Right renal pelvis (tissue), 4 donors: ENCODE measurements at regions not wholly inside any gene's neighbourhood (a gene's known extent, or its start where the extent isn't known, plus 50 kb on each side); places are given as distances from the start of the nearest gene placed in this dataset.

Experiments used
- DNase-seq, 4 donors: peaks; one replicate each; pipeline ENCODE4 v3.0.0-alpha.2; 2013; ENCODE audit warnings: low read depth in 4 of 4, low spot score in 3 of 4, missing footprints in 1 of 4

DNA sequence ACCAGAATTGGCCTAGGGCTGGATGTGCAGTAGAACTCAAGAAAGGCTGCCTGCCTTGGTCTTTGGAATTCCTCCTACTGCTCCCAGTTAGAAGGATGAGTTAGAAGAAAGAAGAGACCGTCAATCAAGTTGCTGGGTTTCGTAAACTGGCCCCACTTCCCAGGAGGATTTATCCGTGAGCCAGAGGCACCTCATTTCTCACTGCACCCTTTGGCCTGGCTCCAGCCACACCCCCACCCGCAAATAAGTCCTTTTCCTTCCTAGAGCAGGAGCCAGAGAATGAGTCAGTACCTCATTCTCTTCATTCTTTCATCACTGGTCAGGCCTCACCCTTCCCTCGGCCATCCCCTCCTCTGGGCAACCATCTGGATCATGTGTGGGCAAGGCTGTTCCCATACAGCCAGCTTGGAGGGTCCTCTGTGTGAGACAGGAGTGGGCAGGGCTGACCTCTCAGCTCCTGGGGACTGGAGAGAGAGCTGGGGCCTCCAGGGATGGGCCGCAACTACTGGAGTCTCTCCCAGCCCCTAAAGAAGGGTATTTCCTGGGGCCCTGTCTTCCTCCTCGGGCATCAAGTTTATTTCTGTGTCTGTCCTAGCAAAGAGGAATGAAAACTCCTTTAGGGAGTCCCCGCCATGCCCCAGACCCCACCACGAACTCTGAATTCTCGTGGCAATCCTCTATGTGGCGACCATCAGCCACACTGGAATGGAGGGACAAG lies 87.2 kb upstream of the DUSP5 start:
- no peak for DNase-seq

DNA sequence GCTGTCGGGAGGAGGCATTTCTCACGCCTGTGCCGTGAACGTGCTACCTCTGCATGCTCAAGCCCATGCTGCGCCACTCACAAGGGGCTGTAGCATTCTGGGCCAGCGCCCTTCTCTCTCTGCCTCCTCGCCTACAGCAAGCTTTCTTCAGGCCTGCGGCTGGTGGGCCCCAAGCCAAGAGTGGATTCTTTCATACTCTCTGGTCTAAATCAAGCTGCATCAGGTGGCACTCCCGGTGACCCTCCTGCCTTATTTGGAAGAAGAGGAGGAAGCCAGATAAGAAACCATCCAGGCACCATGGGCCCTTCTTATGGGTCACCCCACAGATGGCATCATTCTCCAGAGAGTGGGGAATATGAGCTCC lies 86.7 kb upstream of the DUSP5 start:
- DNase-seq, result no peak

DNA sequence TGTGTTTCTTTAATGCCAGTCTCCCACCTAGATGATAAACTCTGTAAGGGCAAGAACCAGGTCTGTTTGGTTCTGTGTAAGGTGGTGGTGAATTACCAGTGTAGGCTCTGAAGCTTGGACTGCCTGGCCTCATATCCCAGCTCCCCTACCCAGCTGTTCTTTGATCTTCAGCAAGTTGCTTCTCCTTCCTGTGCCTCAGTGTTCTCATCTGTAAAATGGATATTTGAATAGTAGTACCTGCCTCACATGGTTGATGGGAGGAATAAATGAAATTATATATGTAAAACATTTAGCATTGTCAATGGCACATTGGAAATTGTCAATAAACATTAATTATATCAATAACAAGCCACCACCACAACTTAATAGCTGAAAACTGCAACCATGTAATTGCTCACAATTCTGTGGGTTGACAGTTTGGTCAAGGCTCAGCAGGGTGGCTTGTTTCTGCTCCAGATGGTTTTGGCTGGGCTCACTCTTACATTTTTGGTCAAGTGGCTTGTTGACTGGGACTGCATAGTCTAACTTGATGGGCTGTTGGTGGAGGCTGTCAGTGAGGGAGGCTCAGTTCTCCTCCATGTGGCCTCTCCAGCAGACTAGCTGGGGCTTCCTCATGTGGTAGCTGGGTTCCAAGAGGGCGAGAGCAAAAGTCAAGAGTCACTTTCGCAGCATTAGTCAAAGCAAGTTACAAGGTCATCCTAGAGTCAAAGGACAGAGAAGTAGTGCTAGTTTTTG lies 84.5 kb upstream of the DUSP5 start:
- no peak for DNase-seq

DNA sequence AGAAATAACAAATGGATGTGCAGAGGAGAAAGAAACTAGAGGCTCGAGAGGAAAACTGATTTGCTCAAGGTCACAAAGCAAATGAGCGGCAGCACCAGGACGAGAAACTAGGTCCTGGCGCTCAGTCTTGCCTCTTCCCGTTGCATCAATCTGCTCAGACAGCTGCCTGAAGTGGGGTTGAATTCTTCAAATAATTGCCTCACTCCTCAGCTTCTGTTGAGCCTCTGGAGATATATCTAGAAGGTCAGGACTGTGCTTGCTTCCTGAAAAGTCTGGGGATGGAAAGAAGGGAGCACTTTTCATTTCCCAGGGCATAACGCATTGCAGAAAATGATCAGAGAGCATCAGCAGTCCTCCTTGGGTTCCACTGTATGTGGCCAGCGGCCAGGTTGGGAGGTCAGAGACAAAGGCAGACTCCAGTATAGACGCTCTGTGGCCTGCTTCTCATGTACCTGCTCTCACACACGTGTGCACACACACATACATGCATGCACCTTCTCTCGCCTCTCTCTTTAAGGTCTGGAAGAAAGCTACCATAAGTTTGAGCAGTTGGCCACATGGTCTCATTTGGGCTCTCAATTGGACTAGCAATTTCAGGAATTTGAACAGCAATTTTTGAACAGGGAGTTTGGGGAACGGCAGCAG lies 83.7 kb upstream of the DUSP5 start:
- DNase-seq, result no peak

DNA sequence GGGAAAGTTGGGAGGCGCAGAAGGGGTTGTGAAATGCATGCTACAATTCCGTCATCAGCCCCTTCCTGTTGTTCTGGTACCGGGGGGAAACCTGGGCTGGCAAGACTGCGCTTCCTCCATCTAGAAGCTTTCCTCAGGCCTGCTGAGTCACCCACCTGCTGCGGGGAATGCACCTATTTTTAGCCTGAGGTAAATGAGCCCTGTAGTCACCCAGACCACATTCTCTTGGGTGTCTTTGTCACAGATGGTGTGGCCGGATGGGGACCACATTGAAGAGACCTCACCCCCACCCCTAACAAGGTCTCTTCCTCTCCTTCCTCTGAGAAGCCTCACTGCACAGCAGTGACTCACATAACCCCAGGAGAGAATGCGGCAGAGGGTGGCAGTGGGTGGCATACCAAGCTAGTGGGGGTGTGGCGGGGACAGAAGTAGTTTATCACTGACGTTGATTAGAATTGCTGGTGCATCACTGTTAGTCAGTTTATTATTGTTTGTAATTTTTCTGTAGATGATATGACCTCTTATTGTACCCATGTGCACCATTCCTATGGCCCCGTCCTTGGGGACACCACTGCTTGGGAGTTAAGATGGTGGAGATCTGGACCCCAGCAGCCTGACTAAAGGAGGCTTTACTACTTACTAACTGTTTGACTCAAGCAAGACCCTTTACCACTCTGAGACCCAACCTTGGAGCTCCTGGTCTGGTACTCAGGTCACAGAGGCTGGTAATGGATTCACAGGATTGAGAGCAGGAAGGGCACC lies 83.0 kb upstream of the DUSP5 start:
- DNase-seq, result no peak

DNA sequence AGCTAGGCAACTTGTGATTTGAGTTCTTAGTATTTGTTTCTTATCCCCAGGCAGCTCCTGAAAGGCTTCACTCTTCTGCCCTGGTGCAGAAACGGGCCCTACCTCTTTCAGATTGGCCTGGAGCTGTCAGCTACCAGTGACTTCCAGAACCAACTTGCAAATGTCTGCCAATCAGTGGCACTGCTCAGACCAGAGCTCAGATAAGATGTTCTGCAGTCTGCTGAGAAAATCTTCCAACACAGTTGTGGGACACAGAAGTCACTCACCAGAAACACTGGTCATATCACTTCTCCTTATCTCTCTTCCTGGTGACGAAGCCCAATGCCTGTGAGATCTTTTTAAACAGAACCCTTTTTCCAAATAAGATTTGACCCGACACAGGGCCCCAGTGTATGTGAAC lies 81.9 kb upstream of the DUSP5 start:
- no peak for DNase-seq

DNA sequence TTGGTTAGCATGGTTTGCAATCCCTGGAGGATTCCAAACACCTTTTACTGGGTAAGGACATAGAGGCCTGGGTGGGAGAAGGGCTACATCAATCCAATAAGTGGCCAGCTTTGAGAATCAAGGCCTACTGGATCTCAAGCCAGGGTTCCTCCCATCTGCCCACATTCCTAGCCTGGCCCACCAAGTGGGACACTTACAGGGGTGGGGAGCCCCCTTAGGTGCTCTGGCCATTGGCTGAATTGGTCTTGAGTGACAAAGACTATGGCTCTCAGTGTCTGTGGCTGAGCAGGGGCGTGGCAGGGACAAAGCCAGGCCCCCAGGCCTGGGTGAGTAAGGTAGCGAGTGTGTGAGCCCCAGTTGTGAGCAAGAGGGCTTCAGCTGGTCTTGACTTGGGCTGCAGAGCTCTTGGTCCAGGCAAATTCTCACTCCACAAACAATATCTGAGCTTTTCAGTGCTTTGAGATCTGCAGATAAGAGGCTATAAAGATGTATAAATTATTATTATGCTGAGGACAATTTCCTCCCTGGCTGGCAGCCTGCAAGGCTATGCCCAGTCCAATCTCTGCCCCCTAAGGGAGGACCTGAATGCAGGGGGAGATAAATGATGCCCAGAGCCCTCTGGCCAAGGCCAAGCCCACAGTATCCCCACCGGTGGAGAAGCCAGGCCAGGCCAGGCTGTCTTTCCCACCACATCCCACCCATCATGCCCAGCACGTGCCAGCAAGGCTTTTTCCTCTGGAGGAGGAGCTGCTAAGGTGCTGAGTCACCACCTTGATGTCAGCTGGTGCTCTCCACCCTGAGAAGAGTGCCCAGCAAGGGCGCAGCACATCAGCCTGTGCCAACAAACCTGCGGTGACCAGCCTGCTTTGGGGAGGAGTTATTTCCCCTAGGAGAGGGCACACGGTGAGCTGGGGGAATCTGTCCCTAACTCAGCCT lies 80.7 kb upstream of the DUSP5 start:
- DNase-seq, result no peak

DNA sequence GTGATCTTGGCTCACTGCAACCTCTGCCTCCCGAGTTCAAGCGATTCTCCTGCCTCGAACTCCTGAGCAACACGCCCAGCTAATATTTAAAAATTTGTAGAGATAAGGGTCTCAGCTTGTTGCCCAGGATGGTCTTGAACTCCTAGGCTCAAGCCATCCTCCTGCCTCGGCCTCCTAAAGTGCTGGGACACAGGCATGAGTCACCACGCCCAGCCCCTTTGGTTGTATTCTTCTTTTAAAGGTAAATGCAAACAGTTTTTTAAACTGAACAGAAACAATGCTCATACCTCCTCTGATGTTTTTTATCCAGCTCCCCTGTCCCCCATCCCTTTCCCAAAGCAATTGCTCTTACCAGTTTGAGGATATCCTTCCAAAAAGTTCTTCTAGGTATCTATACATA lies 79.5 kb upstream of the DUSP5 start:
- DNase-seq, result no peak

DNA sequence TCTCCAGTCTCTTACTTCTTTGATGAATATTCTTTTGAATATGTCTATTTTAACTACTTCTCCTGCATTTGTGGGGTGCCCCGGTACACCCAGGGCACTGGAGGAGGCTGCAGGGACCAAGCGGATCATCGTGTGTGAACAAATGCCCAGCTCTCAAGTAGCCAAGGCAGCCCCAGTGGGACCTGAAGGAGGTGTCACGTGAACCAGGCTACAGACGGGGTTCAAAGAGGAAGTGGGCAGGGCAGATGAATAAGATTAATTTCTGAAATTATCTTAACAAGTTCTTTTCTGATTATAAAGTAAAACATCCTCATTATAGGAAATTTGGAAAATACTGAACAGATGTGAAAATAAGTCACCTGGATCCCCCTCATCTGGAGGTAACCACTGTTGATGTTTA lies 78.4 kb upstream of the DUSP5 start:
- DNase-seq, result no peak

DNA sequence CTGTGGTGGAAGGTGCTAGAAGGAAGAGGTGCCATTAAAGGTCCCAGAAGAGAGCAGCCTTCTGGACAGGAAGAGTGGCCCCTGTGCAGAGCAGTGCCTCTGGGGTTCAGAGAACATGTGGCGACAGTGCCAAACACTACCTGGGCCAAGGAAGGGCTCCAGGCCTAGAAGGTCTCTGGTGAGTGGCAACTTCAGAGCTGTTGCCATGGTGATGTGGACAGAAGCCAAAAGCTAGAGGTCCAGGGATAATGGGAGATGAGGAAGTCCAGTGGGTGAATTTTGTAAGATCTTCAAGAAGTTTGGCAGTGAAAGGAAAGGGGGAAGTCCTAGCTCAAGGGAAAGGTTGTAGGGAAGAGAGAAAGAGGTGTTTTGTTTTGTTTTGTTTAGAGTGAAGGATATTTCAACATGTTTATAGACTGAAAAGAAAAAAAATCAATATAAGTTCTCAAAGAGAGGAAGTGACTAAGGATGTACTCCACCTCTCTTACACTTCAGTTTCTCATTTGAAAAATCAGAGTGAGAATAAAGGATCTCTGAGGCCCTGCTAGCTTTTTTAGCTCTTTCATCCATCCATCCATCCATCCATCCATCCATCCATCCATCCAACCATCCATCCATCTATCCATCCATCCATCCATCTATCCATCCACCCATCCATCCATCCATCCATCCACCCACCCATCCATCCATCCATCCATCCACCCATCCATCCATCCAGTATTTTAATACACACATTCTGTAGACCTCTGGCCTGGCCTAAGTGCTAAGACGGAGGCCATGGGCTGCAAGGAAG lies 77.1 kb upstream of the DUSP5 start:
- DNase-seq, result no peak

DNA sequence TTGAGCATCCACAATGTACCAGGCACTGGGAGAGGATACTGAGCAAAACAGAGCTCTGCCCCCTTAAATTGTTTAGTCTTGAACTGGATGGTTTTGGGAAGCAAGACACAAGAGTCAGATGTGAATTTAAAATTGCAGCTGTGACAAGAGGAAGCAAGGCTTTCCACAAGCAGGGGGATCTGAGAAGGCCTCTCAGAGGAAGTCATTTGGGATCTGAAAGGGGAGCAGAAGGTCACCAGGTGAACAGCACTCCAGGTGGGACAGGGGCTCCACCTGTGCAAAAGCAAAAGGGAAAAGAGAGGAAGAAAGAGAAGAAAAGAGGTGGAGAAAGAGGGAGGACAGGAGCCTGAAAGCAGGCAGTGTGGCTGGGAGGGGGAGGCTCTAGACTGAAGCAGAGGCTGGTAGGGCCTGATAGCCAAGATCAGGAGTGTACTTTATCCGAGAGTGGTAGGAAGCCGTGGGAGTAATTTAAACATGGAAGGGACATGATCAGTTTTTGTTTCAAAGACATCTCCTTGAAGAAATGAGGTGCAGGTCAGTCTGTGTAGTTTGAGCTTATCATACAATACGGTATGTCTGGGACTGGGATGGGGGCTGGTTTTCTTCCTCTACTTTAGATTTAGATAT lies 76.1 kb upstream of the DUSP5 start:
- DNase-seq, result no peak

DNA sequence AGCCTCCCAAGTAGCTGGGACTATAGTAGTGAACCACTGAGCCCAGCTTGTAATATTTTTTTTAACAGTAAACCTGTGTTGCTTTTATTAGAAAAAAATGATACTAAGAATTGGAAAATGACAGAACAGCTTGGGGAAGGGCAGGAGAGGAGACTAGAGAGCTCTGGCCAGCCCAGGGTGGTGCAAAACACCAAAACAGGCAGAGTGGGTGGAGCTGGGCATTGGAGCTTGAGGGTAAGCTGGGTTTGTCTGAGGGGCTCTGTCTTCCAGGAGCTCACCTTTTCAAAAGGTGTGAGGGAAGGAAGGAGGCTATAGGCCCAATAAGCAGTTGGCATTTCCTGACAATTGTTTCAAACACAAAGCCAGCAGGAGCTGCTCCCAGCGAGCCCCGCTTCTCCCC lies 75.2 kb upstream of the DUSP5 start:
- DNase-seq, result no peak

DNA sequence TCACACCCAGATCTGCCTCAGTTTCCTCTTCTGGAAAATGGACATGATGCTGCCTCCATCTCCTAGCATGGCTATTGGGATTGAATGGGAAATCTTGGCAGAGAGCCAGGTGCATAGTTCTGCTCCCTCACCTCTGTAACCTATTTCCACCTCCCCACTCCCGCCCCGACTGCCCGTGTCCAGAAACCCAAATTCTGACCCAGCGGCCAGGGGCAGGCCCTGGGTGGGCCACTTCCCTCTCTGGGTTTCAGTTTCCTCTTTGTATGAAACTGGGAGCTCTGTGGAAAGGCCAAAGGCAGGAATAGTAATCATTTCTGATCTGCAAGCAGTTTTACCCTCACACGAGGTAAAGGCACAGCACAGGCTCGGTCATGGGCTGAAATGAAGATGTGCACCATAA lies 74.1 kb upstream of the DUSP5 start:
- no peak for DNase-seq

DNA sequence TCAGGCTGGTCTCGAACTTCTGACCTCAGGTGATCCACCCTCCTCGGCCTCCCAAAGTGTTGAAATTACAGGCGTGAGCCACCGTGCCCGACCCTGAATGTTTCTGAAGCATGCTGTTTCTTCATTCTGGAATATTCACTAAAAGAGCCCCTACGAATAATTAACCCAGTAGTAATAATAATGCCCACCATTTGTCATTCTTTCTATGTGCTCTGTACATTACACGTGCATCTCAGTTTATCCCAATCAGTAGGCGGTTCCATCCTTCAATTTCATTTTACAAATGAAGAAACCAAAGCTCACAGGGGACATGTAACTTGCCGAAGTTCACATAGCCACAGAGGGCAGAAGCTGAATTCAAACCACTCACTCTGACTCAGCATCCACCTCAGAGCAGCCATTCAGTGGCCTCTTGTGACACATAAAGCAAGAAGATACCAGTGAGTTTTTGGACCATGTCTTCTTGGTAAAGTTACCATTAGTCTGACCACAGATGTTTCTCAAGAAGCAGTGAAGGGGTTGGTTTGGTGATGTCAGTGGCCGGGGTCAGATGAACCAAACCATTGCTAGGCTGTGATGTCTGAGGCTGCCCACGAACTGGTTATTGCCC lies 71.9 kb upstream of the DUSP5 start:
- no peak for DNase-seq

DNA sequence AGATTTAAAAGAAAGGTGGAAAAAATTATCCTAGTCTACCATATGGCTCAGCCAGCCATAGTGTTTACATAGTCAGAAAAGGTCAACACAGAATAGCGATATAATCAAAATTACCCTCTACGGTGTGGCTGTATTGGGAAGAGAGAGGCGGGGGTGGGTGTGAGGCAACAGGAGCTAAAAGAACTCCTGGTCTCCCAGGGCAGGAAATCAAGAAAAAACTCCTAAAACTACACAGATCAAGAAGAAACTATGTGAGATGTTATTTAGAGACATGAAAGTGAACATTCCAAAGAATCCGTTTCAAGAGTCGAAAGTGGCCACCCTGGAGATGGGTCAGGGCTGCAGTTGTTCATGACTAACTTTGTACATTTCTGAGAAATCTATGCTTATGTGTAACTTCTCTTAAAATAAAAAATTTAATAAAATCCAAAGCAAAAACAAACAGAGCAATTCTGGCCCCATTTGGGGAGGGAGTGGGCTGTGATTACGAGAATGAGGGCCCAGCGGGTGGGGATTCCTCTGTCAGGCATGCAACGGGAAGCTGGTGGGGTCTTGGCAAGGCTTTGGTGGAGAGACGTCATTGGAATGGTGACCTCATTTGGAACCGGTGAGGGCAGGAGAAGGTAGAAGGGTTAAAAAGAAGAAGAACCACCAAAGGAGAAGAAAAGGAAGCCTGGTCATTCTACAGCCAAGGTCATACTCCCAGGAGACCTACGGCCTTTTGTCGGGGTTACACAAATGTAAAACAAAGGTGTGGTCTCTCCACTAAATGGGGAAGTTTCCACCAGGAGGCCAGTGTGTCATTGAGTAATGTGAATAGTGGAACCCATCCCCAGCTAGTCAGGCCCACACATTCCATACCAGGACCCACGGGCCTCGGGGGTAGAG lies 71.2 kb upstream of the DUSP5 start:
- DNase-seq, result no peak

DNA sequence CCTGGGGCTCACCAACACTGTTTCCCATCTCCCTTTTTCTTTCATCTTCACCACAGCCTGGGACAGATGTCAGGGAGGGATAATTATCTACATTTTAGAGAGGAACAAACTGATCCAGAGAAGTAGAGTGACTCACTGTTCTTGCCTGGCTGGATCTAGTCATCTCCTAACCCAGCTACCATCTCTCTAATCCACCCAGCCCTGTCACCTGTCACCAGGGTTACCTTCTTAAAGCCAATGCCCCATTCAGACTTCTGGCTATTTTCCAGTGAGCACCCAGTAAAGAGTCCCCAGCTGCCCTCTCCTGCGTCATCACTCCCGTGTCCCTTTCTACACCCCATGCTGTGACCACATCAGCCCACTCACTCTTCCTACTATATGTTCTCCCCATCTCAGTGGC lies 68.4 kb upstream of the DUSP5 start:
- DNase-seq, result no peak
